ENCODE measurements at regions not wholly inside any gene's neighbourhood (a gene's known extent, or its start where the extent isn't known, plus 50 kb on each side); places are given as distances from the start of the nearest gene placed in this dataset.

DNA sequence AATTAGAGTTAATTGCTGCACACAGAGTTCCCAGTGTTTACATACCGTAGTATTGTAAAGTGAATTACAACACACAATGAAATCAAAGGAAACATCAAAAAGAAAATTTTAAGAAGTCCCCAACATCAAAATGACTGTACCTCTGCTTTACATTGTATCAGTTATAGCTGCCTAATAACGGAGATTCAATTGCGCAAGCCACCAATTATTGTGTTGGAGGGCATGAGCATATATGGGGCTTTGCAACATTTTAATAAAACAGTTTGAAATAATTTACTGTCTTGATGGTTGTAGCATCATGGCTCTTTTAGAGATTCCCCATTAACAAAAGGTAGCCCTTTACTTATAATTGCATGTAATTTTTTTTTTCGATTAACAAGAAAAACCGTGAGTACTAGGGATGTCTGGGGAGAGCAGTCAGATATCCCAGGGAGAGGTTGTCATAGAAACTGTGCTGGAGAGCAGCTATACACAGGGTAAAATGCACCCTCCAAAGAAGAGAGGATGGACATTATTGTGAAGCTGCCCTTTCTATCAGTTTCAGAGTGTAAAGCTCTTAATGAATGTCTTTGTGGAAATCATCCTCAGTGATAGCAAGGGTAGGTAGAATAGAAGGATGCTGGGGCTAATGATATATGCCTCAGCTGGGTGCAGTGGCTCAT is 55.9 kb upstream of the BTG3 start:
- no peak overlapping the region for H2AFZ ChIP-seq (ENCODE audit: low read length)
- H3K4me1 ChIP-seq (ENCODE audit: insufficient read depth, low read length, severe bottlenecking): no peaks in the 10 kb centered on the region
- H3K9me3 ChIP-seq (ENCODE audit: low read length): no peaks in the 10 kb centered on the region
- TF ChIP-seq, protein P1, sequence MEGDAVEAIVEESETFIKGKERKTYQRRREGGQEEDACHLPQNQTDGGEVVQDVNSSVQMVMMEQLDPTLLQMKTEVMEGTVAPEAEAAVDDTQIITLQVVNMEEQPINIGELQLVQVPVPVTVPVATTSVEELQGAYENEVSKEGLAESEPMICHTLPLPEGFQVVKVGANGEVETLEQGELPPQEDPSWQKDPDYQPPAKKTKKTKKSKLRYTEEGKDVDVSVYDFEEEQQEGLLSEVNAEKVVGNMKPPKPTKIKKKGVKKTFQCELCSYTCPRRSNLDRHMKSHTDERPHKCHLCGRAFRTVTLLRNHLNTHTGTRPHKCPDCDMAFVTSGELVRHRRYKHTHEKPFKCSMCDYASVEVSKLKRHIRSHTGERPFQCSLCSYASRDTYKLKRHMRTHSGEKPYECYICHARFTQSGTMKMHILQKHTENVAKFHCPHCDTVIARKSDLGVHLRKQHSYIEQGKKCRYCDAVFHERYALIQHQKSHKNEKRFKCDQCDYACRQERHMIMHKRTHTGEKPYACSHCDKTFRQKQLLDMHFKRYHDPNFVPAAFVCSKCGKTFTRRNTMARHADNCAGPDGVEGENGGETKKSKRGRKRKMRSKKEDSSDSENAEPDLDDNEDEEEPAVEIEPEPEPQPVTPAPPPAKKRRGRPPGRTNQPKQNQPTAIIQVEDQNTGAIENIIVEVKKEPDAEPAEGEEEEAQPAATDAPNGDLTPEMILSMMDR (IDR thresholded peaks at IDR 0.05; ENCODE audit: low read length): no peak
- no peak for TF ChIP-seq EZH2 (IDR thresholded peaks at IDR 0.05; ENCODE audit: borderline replicate concordance, low read length)
- H3F3A ChIP-seq (ENCODE audit: insufficient read depth, low read length): no peaks in the 10 kb centered on the region
- H3K9ac ChIP-seq (ENCODE audit: low read length): no peak overlapping the region
- H3K79me2 ChIP-seq (ENCODE audit: insufficient read depth, low read length): no peaks in the 10 kb centered on the region
- H3K9me2 ChIP-seq (ENCODE audit: low read depth, low read length): no peaks in the 10 kb centered on the region
- H3K4me2 ChIP-seq (ENCODE audit: low read length): no peak overlapping the region
- no peaks in the 10 kb centered on the region for H4K20me1 ChIP-seq (ENCODE audit: insufficient read depth, low read length)
- H3K4me3 ChIP-seq (ENCODE audit: low read depth, low read length, poor library complexity, severe bottlenecking): no peak overlapping the region
- no peaks in the 10 kb centered on the region for H3K36me3 ChIP-seq (ENCODE audit: insufficient read depth, low read length)
- no peak overlapping the region for H3K27ac ChIP-seq (ENCODE audit: low read depth, low read length, poor library complexity, severe bottlenecking)
- no peaks in the 10 kb centered on the region for H3K27me3 ChIP-seq (ENCODE audit: insufficient read depth, low read length)

DNA sequence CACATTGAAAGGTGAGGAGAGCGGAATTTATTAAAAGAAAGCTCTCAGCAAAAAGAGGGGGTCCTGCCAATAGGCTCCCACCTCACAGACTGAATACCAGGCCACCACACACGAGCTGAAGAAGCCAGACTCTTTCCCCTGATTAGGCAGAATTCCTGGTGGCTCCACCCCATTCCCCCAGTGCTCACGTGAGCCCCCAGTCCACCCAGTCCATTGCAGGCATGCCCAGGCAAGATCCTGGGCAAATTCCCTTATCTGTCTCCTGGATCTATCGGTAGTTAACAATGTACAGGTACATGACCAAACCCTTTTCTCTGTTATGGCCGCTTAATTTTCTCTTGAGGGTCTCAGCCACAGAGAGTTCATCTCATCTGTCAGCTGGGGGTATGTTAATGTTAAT is 54.6 kb upstream of the BTG3 start:
- H2AFZ ChIP-seq (ENCODE audit: low read length): no peak overlapping the region

More for the DNA sequence above, 54.6 kb upstream of the BTG3 start:
- Histone ChIP-seq H3F3A (ENCODE audit: insufficient read depth, low read length) (no peaks in the 10 kb centered on the region), H3K4me2 (ENCODE audit: low read length) (no peak overlapping the region), H3K9me3 (ENCODE audit: low read length) (no peaks in the 10 kb centered on the region), H4K20me1 (ENCODE audit: insufficient read depth, low read length) (no peaks in the 10 kb centered on the region), H3K36me3 (ENCODE audit: insufficient read depth, low read length) (no peaks in the 10 kb centered on the region), H3K79me2 (ENCODE audit: insufficient read depth, low read length) (no peaks in the 10 kb centered on the region), H3K4me1 (ENCODE audit: insufficient read depth, low read length, severe bottlenecking) (no peaks in the 10 kb centered on the region), H3K27ac (ENCODE audit: low read depth, low read length, poor library complexity, severe bottlenecking) (no peak overlapping the region), H3K9ac (ENCODE audit: low read length) (no peak overlapping the region), H3K27me3 (ENCODE audit: insufficient read depth, low read length) (no peaks in the 10 kb centered on the region), H3K4me3 (ENCODE audit: low read depth, low read length, poor library complexity, severe bottlenecking) (no peak overlapping the region), H3K9me2 (ENCODE audit: low read depth, low read length) (no peaks in the 10 kb centered on the region)
- TF ChIP-seq, protein P1 (IDR thresholded peaks at IDR 0.05; ENCODE audit: low read length): no peak
- TF ChIP-seq EZH2 (IDR thresholded peaks at IDR 0.05; ENCODE audit: borderline replicate concordance, low read length): no peak
